HG02852 (cell line): ENCODE measurements at regions not wholly inside any gene's neighbourhood (a gene's known extent, or its start where the extent isn't known, plus 50 kb on each side); places are given as distances from the start of the nearest gene placed in this dataset.
"Not testable (repeated sequence)": the region's sequence is repeated elsewhere in the genome, so short reads cannot be mapped to it uniquely, and the experiment has no call there.

ENCODE experiments used
- ATAC-seq: cut with Tn5 transposase; IDR thresholded peaks from one replicate; pipeline ENCODE4 v1.9.1; 2021; ENCODE audit warnings: mild to moderate bottlenecking, moderate library complexity; ENCODE audit not compliant: unreplicated experiment

- ATAC-seq = no peak
These were observed 170.6 kb downstream of the EVA1A start for GRCh38 chr2:75390169-75390568.

- no peak for ATAC-seq
These were observed 171.5 kb downstream of the EVA1A start for GRCh38 chr2:75389271-75389670.

GRCh38 chr2:75381032-75381431, 179.7 kb downstream of the EVA1A start:
- no peak for ATAC-seq

GRCh38 chr2:75379476-75380210, 180.3 kb upstream of the TACR1 start:
- ATAC-seq = no peak

GRCh38 chr2:75375646-75376582, 176.6 kb upstream of the TACR1 start:
- ATAC-seq = no peak

GRCh38 chr2:75374414-75374957, 175.2 kb upstream of the TACR1 start:
- ATAC-seq = not testable (repeated sequence)

- ATAC-seq = no peak
These were observed 168.1 kb upstream of the TACR1 start for GRCh38 chr2:75367401-75367800.

- no peak for ATAC-seq
These were observed 162.2 kb upstream of the TACR1 start for GRCh38 chr2:75361486-75361885.

- no peak for ATAC-seq
These were observed 161.6 kb upstream of the TACR1 start for GRCh38 chr2:75360945-75361344.

GRCh38 chr2:75356865-75357264, 157.5 kb upstream of the TACR1 start:
- no peak for ATAC-seq

GRCh38 chr2:75353131-75353530, 153.8 kb upstream of the TACR1 start:
- ATAC-seq = no peak

- no peak for ATAC-seq
These were observed 149.0 kb upstream of the TACR1 start for GRCh38 chr2:75348307-75348706.

- no peak for ATAC-seq
These were observed 144.8 kb upstream of the TACR1 start for GRCh38 chr2:75344146-75344545.

- ATAC-seq = peak; percentile 74
These were observed 143.3 kb upstream of the TACR1 start for GRCh38 chr2:75342504-75343175.

GRCh38 chr2:75340560-75340959, 141.2 kb upstream of the TACR1 start:
- ATAC-seq = no peak

- no peak for ATAC-seq
These were observed 139.1 kb upstream of the TACR1 start for GRCh38 chr2:75338461-75338860.

GRCh38 chr2:75337619-75338018, 138.3 kb upstream of the TACR1 start:
- no peak for ATAC-seq

GRCh38 chr2:75337016-75337415, 137.7 kb upstream of the TACR1 start:
- ATAC-seq = no peak

GRCh38 chr2:75336451-75336850, 137.1 kb upstream of the TACR1 start:
- no peak for ATAC-seq

- no peak for ATAC-seq
These were observed 134.8 kb upstream of the TACR1 start for GRCh38 chr2:75334076-75334475.

- no peak for ATAC-seq
These were observed 134.3 kb upstream of the TACR1 start for GRCh38 chr2:75333646-75334045.
